GM19025 (cell line): ENCODE measurements at regions not wholly inside any gene's neighbourhood (a gene's known extent, or its start where the extent isn't known, plus 50 kb on each side); places are given as distances from the start of the nearest gene placed in this dataset.

Source experiments
- ATAC-seq: cut with Tn5 transposase; IDR thresholded peaks from one replicate; pipeline ENCODE4 v1.9.1; 2021; ENCODE audit warnings: mild to moderate bottlenecking, low read depth, moderate library complexity; ENCODE audit not compliant: unreplicated experiment

GRCh38 chr4:111631215-111631999 is 513.8 kb upstream of the FAM241A start:
- ATAC-seq, result no peak

- no peak for ATAC-seq
These were observed 512.6 kb upstream of the FAM241A start for GRCh38 chr4:111632641-111633151.

- ATAC-seq, result no peak
These were observed 511.5 kb upstream of the FAM241A start for GRCh38 chr4:111633663-111634266.

- no peak for ATAC-seq
These were observed 509.6 kb upstream of the FAM241A start for GRCh38 chr4:111635646-111636045.

GRCh38 chr4:111636961-111637585 is 508.2 kb upstream of the FAM241A start:
- no peak for ATAC-seq

GRCh38 chr4:111639120-111639690 is 506.0 kb upstream of the FAM241A start:
- ATAC-seq, result no peak

- ATAC-seq, result no peak
These were observed 505.4 kb upstream of the FAM241A start for GRCh38 chr4:111639876-111640275.

GRCh38 chr4:111641813-111642579 is 503.3 kb upstream of the FAM241A start:
- peak; percentile 83 for ATAC-seq

GRCh38 chr4:111648056-111648455 is 497.2 kb upstream of the FAM241A start:
- no peak for ATAC-seq

GRCh38 chr4:111649308-111649707 is 495.9 kb upstream of the FAM241A start:
- ATAC-seq, result peak; percentile 66

- no peak for ATAC-seq
These were observed 495.1 kb upstream of the FAM241A start for GRCh38 chr4:111650146-111650545.

GRCh38 chr4:111650674-111651086 is 494.6 kb upstream of the FAM241A start:
- no peak for ATAC-seq

- ATAC-seq, result no peak
These were observed 493.0 kb upstream of the FAM241A start for GRCh38 chr4:111652236-111652635.

GRCh38 chr4:111652986-111653385 is 492.3 kb upstream of the FAM241A start:
- no peak for ATAC-seq

GRCh38 chr4:111662496-111662895 is 482.8 kb upstream of the FAM241A start:
- ATAC-seq, result no peak

- ATAC-seq, result no peak
These were observed 480.8 kb upstream of the FAM241A start for GRCh38 chr4:111664308-111664945.

- no peak for ATAC-seq
These were observed 478.4 kb upstream of the FAM241A start for GRCh38 chr4:111666826-111667360.

- ATAC-seq, result no peak
These were observed 473.5 kb upstream of the FAM241A start for GRCh38 chr4:111671756-111672155.

GRCh38 chr4:111675746-111676145 is 469.5 kb upstream of the FAM241A start:
- no peak for ATAC-seq

- no peak for ATAC-seq
These were observed 468.7 kb upstream of the FAM241A start for GRCh38 chr4:111676533-111676932.
